ENCODE measurements at regions not wholly inside any gene's neighbourhood (a gene's known extent, or its start where the extent isn't known, plus 50 kb on each side); places are given as distances from the start of the nearest gene placed in this dataset.

GRCh38 chr2:38473333-38474005, 96.4 kb upstream of the ATL2 start:
- no peak for TF ChIP-seq CTCF (IDR thresholded peaks at IDR 0.05; ENCODE audit: low read depth, low read length)
- no peak for DNase-seq (ENCODE audit: extremely low read depth, low read depth)

- no peak for DNase-seq (ENCODE audit: extremely low read depth, low read depth)
- TF ChIP-seq CTCF (IDR thresholded peaks at IDR 0.05; ENCODE audit: low read depth, low read length) = no peak
These were observed 93.0 kb upstream of the ATL2 start for GRCh38 chr2:38470115-38470514.

- no peak for TF ChIP-seq CTCF (IDR thresholded peaks at IDR 0.05; ENCODE audit: low read depth, low read length)
- no peak for DNase-seq (ENCODE audit: extremely low read depth, low read depth)
These were observed 90.8 kb upstream of the ATL2 start for GRCh38 chr2:38467768-38468455.

GRCh38 chr2:38466876-38467767, 90.0 kb upstream of the ATL2 start:
- no peak for TF ChIP-seq CTCF (IDR thresholded peaks at IDR 0.05; ENCODE audit: low read depth, low read length)
- no peak for DNase-seq (ENCODE audit: extremely low read depth, low read depth)

GRCh38 chr2:38466409-38466808, 89.3 kb upstream of the ATL2 start:
- no peak for TF ChIP-seq CTCF (IDR thresholded peaks at IDR 0.05; ENCODE audit: low read depth, low read length)
- no peak for DNase-seq (ENCODE audit: extremely low read depth, low read depth)

- TF ChIP-seq CTCF (IDR thresholded peaks at IDR 0.05; ENCODE audit: low read depth, low read length) = peak; percentile 48
- no peak for DNase-seq (ENCODE audit: extremely low read depth, low read depth)
These were observed 88.7 kb upstream of the ATL2 start for GRCh38 chr2:38465789-38466127.

Measured in AG09319 (cell line).